Endothelial cell of umbilical vein (primary cell): ENCODE measurements at regions not wholly inside any gene's neighbourhood (a gene's known extent, or its start where the extent isn't known, plus 50 kb on each side); places are given as distances from the start of the nearest gene placed in this dataset.

Experiments
- CTCF ChIP-seq, 2 donors: IDR thresholded peaks; 1 replicate in 1 of 2; 2 replicates in 1 of 2; pipeline ENCODE4 v1.5.1; 2011; ENCODE audit warnings: low read length in 2 of 2, mild to moderate bottlenecking in 2 of 2, moderate library complexity in 2 of 2, control low read depth in 1 of 2, inconsistent platforms in 1 of 2, low read depth in 1 of 2; ENCODE audit not compliant: insufficient read depth in 1 of 2; ENCODE audit errors: extremely low read depth in 1 of 2
- EZH2 ChIP-seq: IDR thresholded peaks from 2 replicates; pipeline ENCODE4 v1.6.1; 2012; ENCODE audit warnings: borderline replicate concordance, low read depth, mild to moderate bottlenecking, moderate library complexity, low read length, inconsistent platforms; ENCODE audit not compliant: severe bottlenecking
- FOS ChIP-seq: IDR thresholded peaks from 2 replicates; pipeline ENCODE4 v1.6.1; 2011; ENCODE audit warnings: mild to moderate bottlenecking, low read length, moderate library complexity, borderline replicate concordance; ENCODE audit not compliant: insufficient read depth
- GATA2 ChIP-seq: IDR thresholded peaks from 2 replicates; pipeline ENCODE4 v1.7.0; 2011; ENCODE audit warnings: low read depth, mild to moderate bottlenecking, moderate library complexity, mixed read lengths, low read length; ENCODE audit not compliant: insufficient read length, insufficient read depth
- JUN ChIP-seq: IDR thresholded peaks from 2 replicates; pipeline ENCODE4 v1.6.1; 2011; ENCODE audit warnings: borderline replicate concordance, low read depth; ENCODE audit not compliant: insufficient read length, insufficient read depth
- MYC ChIP-seq: IDR thresholded peaks from one replicate; pipeline ENCODE4 v1.6.1; 2011; ENCODE audit warnings: mild to moderate bottlenecking, low read depth, low read length
- POLR2A ChIP-seq: IDR thresholded peaks from 2 replicates; pipeline ENCODE4 v1.6.1; 2012; ENCODE audit warnings: low read depth, mild to moderate bottlenecking, control low read depth, low read length
- POLR2AphosphoS5 ChIP-seq: IDR thresholded peaks from 2 replicates; pipeline ENCODE4 v1.6.1; 2012; ENCODE audit warnings: low read depth, mild to moderate bottlenecking, control low read depth, low read length, moderate library complexity; ENCODE audit not compliant: insufficient read depth
- TF ChIP-seq, protein P1 (sequence below): IDR thresholded peaks from 2 replicates; pipeline ENCODE4 v1.6.1; 2011; ENCODE audit not compliant: insufficient read depth, insufficient read length

DNA sequence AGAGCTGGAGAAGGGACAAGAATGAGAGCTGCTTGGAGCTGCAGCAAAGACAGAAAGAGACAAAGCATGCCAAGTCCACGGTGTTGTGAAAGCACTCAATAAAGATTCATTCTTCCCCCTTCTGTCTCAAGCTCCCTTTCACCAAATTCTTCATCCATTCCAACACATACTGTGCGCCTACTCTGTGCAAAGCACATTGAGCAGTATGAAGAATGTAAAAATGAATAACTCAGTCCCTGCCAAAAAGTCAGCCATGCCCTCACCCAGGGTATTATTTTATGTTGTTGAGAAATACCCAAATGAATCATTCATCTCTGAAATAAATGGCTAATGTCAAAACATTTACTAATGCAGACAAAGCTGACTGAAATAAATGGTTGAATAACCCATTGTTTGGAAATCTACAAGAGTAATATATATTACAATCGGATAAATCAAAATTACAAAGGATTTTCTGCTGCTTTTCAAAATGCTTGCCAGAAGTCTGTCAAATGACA is 282.9 kb upstream of the IRX5 start:
- TF ChIP-seq CTCF (IDR thresholded peaks at IDR 0.05; ENCODE audit: extremely low read depth in 1 of 2, insufficient read depth in 1 of 2, low read depth in 1 of 2, low read length in 2 of 2) (no peak), EZH2 (no peak), POLR2A (no peak), GATA2 (no peak), POLR2AphosphoS5 (no peak), JUN (no peak), MYC (no peak), FOS (no peak)
- TF ChIP-seq, protein P1, sequence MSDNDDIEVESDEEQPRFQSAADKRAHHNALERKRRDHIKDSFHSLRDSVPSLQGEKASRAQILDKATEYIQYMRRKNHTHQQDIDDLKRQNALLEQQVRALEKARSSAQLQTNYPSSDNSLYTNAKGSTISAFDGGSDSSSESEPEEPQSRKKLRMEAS = no peak
